ENCODE measurements at regions not wholly inside any gene's neighbourhood (a gene's known extent, or its start where the extent isn't known, plus 50 kb on each side); places are given as distances from the start of the nearest gene placed in this dataset.
"Not testable (repeated sequence)": the region's sequence is repeated elsewhere in the genome, so short reads cannot be mapped to it uniquely, and the experiment has no call there.

DNA sequence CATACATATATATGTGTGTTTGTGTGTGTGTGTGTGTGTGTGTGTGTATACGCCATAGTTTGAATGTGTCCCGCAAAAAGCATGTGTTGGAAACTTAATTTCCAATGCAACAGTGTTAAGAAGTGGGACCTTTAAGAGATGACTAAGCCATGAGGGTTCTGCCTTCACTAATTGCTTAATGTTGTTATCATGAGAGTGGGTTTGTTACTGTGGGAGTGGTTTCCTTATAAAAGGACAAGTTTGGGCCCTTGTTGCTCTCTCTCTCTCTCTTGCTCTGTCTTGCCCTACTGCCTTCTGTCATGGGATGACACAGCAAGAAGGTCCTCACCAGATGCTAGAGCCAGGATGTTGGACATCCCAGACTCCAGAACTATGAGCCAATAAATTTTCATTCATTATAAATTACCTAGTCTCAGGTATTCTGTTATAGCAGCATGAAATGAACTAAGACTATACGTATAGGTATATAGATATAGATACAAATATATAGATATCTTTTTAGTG, 103.8 kb upstream of the ZC3H11B start:
- DNase-seq, result no peak

DNA sequence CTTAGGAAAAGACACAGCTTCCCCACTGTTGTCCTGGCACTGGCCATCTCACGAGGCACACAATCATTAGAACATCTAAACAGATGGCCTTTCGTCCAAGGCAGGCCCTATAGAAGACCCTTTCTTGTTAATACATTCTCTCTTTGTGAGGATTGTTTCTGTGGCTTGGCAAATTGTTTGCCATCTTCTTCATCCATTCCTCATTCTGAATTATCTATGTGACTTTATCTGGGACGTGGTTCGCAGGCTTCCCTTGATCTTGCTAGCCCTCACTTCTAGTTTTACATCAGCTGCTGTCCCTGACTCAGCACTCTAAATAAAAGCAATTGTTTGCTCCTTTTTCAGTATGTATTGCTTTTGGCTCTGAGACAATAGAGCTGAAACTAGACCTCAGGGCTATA, 101.1 kb upstream of the ZC3H11B start:
- DNase-seq, result no peak

DNA sequence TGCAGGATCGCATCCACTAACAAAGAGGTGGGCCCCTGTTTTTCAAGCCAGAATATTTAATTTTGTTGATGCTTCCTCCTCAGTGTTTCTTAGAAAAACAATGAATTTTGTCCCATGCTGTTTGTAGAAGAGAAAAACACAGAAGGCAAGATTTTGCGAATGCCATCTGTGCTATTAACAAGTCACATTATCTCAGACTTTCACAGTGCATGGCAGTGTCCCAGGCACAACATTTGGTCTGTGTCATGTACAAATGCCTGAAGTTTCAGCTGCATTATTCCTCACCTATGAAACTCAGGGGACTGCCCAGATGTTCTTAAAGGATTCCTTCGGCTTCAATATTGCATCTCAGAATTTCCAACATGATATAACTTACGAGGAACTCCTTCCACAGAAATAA, 99.6 kb upstream of the ZC3H11B start:
- peak in 1 of 2 donors; percentile 4 for DNase-seq

DNA sequence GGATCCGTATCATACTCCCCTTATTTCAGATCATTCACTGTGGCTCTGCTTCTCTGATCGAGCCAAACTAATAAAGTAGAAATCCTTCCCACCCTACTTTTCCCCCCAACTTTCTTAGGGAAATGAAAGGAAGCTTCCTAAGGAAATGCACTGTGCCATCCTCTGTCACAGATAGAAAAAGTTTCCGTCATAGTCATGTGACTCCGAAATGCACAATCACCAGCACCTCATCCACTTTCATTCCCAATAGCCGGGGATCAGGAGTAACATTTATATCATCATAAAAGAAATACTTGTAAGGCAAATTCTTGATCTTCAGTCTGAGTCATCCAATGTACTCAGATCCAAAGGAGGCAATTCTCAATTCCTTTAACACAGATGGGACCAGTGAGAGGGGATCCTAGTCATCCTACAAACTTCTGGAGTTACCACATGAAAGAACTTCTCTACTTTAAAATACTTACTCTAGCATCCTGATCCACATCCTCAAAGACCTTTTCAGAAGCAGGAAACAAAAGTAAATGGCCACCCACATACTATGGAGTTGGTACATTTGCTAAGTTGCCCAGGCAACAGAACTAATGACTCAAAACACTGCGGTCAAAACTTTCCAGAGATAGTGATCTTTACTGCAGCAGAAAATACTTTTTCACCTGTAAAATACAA, 97.8 kb upstream of the ZC3H11B start:
- no peak for DNase-seq

DNA sequence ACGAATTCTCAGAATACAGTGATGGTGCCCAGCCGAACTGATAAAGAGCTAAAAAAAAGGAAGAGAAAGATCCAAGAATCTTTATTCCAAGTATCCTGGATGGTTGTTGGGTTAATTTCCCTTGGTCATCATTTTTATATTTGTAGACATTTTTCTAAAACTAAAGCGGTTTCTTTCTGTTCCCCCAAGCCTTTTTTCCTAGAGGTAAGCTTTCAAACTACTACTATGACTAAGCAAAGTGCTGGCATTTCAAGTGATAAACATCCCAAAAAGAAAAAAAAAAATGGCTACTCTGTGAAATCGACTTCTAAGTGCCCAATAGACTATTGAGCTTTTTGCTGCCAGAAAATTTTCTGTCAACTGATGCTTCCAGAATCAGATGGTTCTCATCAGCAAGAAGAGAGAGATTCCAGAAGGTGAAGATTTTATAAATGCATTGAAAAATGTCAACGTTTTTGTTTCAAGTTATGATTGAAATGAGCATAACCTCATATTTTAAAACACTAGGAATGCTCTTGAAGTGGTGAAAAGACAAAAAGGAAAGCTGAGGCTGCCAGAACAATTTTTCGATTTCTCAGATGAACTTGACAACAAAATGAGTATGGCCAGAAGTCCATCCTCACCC, 96.1 kb upstream of the ZC3H11B start:
- no peak for DNase-seq

DNA sequence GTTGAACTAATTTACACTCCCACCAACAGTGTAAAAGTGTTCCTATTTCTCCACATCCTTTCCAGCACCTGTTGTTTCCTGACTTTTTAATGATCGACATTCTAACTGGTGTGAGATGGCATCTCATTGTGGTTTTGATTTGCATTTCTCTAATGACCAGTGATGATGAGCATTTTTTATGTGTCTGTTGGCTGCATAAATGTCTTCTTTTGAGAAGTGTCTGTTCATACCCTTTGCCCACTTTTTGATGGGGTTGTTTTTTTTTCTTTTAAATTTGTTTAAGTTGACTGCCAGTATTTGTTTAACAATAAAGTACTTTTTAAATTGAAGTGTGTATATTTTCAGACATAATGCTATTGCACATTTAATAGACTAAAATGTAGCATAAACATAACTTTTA, 95.0 kb upstream of the ZC3H11B start:
- DNase-seq, result not testable (repeated sequence)

DNA sequence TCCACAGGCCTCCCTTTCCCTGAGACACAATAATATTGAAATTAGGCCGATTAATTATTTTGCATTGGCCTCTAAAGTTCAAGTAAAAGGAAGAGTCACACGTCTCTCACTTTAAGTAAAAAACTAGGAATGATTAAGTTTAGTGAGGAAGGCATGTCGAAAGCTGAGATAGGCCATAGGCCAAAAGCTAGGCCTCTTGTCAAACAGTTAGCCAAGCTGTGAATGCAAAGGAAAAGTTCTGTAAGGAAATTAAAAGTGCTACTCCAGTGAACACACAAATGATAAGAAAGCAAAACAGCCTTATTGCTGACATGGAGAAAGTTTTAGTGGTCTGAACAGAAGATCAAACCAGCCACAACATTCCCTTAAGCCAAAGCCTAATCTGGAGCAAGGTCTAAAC, 91.4 kb upstream of the ZC3H11B start:
- DNase-seq, result not testable (repeated sequence)

DNA sequence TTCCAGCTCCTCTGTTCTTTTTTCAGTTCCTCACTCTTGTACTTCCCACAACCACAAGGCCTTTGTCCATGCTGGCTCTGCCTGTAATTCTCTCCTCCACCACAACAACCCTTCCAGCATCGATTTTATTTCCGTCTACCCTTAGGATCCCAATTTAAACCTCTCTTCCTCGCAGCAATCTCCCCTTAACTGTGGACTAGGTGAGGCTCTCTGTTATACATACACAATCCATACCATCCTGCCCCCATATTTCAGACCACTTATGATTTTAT, 90.4 kb upstream of the ZC3H11B start:
- DNase-seq, result no peak

DNA sequence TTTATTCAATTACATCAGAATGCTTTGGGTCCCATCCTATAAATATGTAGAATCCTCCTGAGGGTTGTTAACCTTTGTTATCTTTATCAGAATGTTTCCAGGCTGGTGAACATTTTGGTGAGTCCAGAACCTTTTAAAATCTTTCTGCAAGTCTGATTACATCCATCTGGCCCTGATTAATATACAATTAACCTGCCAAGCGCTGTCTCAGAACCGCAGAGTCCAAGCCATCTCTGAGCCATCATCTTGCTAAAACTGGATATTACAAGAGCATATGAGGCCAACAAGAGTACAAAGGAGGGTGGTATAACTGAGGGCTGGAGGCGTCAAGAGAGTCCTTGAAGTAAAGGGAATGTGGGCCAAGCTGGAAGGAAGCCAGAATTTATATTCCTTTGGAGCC, 88.6 kb upstream of the ZC3H11B start:
- no peak for DNase-seq

DNA sequence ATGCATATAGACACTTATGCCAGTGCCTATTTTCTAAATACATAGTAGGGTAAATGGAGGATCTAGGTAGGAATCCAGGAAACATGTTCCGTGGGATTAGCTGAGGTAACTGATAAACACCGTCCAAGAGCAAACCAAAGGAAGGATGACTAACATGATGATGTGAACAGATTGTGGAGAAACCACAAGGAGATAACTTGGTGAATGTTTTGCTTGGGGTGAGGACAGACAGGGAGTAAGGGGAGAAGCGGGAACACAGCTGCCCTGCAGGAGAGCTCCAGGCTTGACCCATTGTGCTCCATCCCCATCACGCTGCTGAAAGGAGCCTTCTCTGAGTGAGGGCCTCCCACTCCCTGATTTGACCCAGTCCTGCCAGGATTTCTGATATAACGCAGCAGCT, 87.0 kb upstream of the ZC3H11B start:
- no peak for DNase-seq

DNA sequence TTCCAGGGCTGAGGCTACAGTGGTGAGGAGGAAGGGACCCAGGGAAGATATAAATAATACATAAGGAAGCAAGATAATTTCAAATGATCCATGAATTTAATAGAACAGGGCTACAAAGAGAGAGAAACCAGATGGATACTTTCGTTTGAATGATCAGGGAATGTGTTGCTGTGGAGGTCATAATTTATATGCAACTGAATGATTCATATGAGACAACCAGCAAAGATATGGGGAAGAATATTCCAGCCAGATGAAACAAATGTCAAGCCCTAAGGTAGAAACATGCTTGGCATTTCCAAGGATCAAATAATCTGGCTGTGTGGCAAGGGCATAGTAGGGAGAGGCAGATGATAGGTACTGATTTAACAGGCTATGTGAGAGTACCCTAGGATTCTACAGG, 84.8 kb upstream of the ZC3H11B start:
- no peak for DNase-seq

DNA sequence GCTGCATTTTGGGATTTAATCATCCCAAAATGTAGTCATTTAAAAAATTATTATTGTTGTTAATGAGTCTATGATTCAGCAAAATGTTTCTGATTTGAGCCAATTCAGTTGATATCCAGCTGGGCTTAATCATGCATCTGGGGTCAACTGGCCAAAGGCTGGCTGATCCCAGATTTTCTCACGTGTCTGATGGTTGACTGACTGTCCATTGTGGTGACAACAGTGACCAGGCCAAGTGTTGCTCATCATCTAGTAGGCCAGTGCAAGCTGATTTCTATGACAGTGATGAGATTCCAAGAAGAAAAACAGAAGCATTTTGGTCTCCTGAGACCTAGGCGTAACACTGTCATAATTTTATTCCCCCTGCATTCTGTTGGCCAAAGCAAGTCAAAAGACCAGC, 80.1 kb upstream of the ZC3H11B start:
- DNase-seq, result no peak

DNA sequence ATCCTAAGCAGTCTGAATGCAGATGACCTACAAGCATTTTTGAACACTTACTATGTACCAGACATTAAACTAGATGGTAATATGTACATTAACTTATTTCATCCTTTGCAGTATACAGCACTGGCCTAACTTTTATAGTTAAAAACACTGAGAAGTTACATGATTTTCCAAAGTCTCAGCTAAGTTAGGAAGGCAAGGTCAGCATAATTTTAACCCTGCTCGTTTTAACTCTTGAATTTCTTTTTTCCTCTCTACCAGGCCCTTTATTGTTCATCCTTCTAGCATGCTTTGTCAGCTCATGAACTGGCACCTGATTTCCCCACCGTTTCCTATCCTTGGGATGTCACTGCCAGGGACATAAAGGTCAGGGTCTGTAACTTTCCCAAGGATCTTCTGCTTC, 76.9 kb upstream of the ZC3H11B start:
- DNase-seq, result no peak

DNA sequence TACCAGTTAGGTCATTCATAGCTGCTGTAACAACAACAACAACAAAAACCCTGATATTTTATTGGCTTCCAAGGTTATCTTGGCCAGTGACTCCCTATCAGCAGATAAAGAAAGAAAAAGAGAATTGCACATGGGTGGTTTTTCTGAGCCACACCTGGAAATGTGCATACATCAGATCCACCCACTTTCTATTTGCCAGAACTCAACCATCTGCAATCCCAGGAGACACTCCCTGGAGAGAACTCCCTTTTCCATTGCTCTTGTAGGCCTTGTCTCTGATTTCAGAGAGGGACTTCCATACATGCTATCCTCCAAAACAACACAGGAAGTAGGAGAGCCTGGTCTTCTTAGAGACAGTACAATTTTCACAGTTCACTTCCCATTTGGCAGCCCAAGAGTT, 74.9 kb upstream of the ZC3H11B start:
- no peak for DNase-seq

DNA sequence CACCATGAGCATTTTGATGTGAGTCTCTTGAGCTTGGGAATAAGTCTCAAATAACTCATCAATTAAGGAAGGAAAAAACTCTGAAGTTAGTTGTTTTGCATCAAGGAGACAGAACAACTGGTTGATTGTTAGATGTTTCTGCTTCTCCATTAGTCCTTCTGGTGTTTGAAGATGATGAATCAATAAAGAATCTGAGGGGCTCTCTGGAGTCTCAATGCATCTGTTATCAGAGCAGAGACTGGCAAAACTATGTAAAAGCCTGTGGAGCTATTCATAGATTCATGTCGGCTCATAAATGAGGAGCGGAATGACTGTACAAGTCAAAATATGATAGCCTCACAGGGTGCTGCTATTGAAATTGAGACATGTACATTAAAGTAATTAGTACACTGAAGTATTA, 73.3 kb upstream of the ZC3H11B start:
- DNase-seq, result no peak

DNA sequence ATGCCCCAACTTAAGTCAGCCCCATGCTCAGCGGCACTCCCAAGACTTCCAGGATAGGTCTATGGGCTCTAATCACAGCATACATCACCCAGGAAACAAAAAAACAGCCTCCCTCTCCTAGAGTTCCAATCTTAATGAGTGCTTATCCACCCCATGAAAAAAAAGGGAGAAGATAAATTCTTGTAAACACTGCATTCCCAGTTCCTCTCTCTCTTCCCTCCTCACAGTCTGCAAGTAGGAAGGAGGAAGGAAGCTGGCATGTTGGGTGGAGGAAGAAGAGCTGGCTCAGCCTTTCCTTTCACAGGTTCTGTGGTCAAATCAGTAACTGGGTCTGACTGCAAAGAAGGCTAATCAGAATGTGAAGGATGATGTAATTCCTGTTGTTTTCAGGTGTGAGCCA, 69.9 kb upstream of the ZC3H11B start:
- no peak for DNase-seq

DNA sequence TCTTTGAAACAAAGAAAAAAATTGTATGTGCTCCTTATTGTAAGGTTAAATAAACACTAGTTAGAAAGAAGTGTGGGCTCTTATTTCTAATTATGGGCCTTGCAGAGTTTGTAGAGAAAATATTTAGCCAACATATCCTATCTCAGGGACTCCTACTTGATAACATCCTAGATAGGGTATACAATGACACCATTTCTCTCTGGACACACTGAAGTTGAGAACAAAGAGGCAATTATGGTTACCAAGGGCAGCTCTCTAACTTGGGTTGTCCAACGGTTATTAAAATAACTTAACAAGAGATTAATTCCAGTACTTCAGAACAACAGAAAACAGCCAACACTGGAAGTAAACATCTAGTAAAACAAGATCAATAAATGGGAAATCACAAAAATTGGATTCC, 69.0 kb upstream of the ZC3H11B start:
- DNase-seq, result no peak

DNA sequence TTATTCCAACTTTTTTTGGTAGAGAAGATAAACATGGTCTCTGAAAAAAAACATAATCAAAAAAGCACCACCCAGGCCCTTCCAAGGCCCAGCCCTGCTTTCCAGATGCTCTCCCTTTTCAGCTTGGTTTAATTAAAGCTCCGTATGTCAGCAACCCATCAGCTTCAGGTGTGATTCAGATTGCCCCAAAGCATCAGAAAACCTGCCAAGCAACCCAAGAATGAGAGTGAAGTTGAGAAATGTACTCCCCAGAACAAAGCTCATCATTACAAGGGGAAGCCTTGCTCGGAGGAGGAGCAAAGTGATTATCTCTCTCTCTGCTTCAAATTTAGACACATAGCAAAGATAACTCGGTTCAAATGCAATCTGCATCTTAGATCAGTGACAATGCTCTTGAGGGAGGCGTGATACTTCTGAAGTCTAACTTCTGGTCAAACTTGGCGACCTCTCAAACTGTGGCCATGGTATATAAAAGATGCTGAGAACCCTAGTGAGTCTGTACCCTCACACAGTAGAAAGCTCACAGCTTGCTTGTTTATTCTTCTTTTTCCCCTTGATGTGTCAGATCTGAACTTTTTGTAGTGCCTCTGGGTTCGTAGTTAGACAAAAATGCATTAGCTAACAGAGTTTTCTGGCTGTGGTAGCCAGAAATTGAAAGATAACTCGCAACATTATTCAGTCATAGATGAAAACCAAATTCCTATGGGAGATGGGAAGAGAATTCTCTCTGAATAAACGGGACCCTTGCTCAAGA, 63.3 kb upstream of the ZC3H11B start:
- no peak for DNase-seq

DNA sequence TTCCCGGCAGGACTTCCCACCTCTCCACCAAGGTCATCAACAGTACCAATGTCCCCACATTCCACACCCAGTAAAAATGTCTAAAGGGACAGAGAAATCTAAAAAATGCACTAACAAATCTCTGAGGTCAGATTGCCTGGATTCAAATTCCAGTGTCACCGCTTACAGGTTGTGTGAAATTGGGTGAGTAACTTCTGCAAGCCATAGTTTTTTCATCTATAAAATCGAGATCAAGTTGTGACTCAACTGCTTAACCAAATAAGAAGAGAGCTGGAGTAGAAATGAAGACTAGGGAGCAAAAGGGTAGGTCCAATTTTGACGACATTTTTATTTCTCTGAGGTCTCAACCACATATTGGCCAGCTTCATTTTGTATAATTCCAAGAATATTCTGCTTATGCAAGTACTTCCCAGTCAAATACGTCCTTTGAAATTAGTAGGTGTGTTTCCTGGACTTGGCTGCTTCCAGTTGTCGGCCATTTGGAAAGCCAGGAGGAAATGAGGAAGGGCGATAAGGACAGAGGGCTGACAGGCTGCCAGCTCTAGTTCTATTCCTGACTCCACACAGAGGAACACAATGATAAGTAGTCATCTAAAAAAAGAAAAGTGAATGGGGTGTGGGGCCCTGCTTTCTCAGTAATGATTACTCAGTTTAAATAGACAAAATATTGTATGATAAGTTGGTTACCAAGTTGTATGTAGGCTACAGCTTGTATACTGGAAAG, 57.7 kb upstream of the ZC3H11B start:
- no peak for DNase-seq

DNA sequence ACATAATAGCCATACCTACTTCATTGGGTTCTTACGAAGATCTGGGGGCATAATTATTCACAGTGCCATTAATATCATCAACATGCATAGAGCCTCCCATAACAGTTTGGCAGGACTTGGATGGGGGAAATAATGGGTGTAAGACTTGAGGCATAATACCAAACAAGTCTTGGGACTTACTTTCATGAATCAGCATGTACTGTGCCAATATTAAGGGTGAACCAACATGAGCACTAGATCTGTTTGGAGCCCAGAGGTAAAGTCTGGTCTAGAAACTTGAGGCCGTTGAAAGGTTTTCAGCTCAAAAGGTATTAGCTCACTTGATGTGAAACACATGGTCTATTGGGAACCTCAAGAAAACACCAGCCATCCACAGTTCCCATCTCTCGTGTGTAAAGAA, 56.7 kb upstream of the ZC3H11B start:
- DNase-seq, result no peak

DNA sequence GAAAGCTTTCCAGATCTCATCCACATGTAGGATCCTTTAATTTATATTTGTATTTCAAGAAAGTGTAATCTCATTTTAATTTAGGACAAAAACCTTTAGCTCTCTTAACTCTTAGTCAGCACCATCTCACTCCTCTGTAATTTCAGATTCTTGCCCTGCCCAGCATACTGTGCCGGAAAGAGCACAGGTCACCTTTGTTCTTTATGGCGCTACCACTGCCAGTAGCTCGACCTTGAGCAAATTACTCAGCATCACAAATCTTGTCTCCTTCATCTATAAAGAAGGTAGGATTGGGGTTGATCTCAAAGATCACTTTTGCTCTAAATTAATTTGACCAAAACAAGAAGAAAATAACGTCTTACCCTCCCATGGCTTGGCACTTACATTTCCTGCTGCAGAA, 56.1 kb upstream of the ZC3H11B start:
- DNase-seq, result no peak

DNA sequence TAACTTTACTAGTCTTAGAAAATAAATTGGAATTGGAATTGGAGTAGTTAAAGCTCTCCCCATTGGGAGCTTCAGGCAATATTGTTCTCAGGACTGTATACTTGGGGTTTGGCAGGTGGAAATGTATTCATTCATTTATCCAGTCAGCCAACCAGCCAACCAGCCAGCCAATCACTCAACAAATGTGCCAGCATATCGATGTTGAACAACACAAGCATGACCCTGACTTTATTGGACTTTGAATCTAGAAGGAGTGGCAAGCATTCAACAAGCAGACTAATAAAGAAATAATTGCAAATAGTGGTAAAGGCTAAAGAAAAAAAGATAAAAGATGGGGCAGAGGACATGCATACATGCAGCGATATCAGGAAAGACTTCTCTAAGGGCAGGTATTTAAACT, 55.5 kb upstream of the ZC3H11B start:
- no peak for DNase-seq

DNA sequence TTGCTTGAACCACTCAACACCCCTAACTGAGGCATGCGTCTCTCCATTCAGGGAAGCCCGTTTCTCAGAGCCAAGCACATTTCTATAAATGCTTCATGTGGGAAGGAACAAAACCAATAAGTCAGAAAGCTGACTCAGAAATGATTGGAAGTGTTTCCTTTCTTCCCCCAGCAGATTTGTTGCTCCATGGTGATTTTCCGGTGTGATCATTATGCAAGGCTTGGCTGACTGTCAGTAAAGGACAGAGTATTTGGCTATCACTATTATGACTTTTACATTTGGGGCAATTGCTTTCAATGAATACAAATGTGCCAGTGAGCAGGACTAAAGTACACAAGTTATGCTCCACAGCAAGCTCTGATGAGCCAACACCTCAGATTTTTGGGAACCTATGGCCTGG, 53.3 kb upstream of the ZC3H11B start:
- no peak for DNase-seq

DNA sequence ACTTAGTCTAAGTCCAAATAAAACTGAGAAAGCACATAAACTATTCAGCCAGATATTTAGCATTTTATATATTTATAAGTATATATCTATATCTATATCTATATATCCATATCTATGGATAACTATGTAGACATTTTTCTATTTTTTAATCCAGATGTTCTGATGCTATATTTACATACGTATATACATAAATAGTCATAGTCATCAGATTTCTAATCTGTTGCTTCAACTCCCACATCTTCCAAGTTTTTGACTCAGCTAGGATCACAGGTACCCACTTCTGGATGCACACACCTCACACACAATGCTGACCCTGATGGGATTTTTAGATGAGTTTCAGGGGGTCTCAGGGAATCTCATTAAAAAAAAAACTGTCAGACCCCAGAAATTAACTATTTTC, 52.2 kb upstream of the ZC3H11B start:
- DNase-seq, result no peak
